GM10266 (cell line): ENCODE measurements at regions not wholly inside any gene's neighbourhood (a gene's known extent, or its start where the extent isn't known, plus 50 kb on each side); places are given as distances from the start of the nearest gene placed in this dataset.

ENCODE experiments used
- DNase-seq: peaks from one replicate; pipeline ENCODE4 v3.0.0; 2012; ENCODE audit errors: extremely low spot score
- CTCF ChIP-seq: IDR thresholded peaks from 2 replicates; pipeline ENCODE4 v1.5.1; 2012; ENCODE audit warnings: mild to moderate bottlenecking, low read depth; ENCODE audit not compliant: control insufficient read depth, insufficient read depth; ENCODE audit errors: missing control alignments

- DNase-seq, result no peak
- TF ChIP-seq CTCF, result no peak
Observed at GRCh38 chr6:23003671-23004467, 434.5 kb downstream of the HDGFL1 start.

DNA sequence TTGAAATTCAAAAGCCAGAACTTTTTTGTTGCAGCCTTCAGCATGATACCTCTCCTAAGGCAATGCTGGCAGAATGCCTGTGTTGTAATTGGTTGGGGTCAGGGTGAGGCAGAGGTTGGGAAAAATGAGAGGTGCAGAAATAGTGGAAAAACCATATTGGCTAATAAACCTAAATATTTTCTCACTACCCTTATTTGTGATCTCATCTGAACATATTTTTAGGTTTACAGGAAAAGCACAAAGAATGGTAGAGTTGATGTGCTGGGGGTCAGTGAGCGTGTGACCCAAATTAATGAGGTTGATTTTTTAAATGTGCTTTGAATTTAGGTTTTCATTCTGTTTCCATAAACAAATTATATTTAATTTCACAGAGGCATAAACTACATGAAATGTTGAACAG, 437.3 kb downstream of the HDGFL1 start:
- no peak for TF ChIP-seq CTCF
- DNase-seq, result no peak

DNA sequence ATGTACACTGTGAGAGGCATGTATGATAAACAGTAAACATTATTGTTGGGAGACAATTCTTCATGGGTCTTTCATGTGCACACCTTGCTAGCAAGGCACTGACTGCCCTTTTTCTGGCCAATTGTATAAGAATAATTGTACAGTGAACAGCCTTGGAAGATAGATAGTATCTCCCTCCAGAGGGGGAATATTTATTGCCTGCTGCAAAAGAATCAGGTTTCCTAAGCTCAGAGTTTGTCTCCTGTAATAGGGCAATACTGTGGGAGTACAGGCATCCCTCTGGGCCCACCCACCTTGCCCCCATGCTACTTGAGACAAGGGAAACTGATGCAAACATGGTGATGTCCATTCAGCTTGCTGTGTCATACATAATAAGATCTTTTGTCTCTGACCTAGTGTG, 442.2 kb downstream of the HDGFL1 start:
- TF ChIP-seq CTCF, result no peak
- no peak for DNase-seq

- no peak for DNase-seq
- no peak for TF ChIP-seq CTCF
Observed at GRCh38 chr6:23013776-23014175, 444.4 kb downstream of the HDGFL1 start.

DNA sequence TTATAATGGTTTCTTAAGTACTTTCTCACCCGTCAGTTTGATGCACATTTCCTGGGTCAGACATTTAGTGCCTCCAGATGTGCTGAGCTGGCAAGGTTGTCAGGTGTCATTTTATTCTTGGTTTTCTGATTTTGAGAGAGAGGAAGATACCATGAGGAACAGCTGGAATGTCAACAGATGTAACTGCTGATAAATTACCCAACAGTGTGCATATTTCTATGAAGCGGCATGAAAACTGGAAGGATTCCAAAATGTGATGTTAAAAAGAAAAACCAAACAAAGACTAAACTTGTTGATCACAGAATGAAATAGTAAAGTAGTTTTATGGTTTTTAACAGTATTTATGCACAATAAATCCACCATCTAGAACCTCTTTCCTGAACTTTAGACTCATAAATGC, 447.3 kb downstream of the HDGFL1 start:
- no peak for DNase-seq

GRCh38 chr6:23021487-23021886, 452.1 kb downstream of the HDGFL1 start:
- no peak for TF ChIP-seq CTCF
- no peak for DNase-seq

More for the DNA sequence above, 447.3 kb downstream of the HDGFL1 start:
- no peak for TF ChIP-seq CTCF

DNA sequence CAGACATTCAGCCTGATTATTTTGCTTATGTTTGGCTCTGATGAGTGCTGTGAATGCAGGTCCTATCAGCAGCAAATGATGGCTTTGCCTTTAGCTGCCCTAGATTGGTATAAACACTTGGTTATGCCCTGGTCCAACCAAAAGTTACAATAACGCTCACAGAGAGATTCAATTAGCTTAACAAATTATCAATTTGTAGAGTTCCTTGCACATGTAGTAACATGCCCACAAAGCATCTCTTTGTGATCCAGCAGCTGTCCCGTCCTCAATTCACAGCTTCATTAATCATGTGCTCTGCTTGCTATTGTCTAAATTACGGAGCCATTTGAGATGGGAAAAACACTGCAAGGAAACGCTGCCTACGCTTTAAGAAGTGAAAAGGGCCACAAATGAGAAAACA, 457.9 kb downstream of the HDGFL1 start:
- DNase-seq, result no peak
- no peak for TF ChIP-seq CTCF
